ENCODE measurements at regions not wholly inside any gene's neighbourhood (a gene's known extent, or its start where the extent isn't known, plus 50 kb on each side); places are given as distances from the start of the nearest gene placed in this dataset.
A peak's percentile ranks its signal among the peaks of the same experiment; 100 is the strongest.

- DNase-seq (no peak), ATAC-seq (no peak)
- intact Hi-C loops (cut with DNase I): no loop called here
Observed at GRCh38 chr14:36052063-36052462, 124.5 kb downstream of the PTCSC3 start.

GRCh38 chr14:36048667-36049066, 127.9 kb downstream of the PTCSC3 start:
- intact Hi-C loops (cut with DNase I): no loop called here
- ATAC-seq (peak; percentile 41 to 63), DNase-seq (no peak)

- ATAC-seq (no peak), DNase-seq (no peak)
Observed at GRCh38 chr14:36047912-36048311, 128.6 kb downstream of the PTCSC3 start.

GRCh38 chr14:36035675-36036074, 140.8 kb downstream of the PTCSC3 start:
- DNase-seq (no peak), ATAC-seq (no peak)
- intact Hi-C loops (cut with DNase I): no loop called here

More at GRCh38 chr14:36047912-36048311, 128.6 kb downstream of the PTCSC3 start:
- intact Hi-C loops (cut with DNase I): no loop called here

- DNase-seq (no peak), ATAC-seq (no peak)
- intact Hi-C loops (cut with DNase I): no loop called here
Observed at GRCh38 chr14:36028665-36029064, 147.9 kb downstream of the PTCSC3 start.

- ATAC-seq (no peak), DNase-seq (no peak)
- intact Hi-C loops (cut with DNase I): no loop called here
Observed at GRCh38 chr14:36028218-36028617, 148.3 kb downstream of the PTCSC3 start.

GRCh38 chr14:36027354-36027753, 149.2 kb downstream of the PTCSC3 start:
- ATAC-seq: no peak
- intact Hi-C loops (cut with DNase I): no loop called here
- no peak for DNase-seq

- DNase-seq: no peak
- intact Hi-C loops (cut with DNase I): no loop called here
- no peak for ATAC-seq
Observed at GRCh38 chr14:36022765-36023410, 153.6 kb downstream of the PTCSC3 start.

GRCh38 chr14:36021591-36022320, 154.8 kb downstream of the PTCSC3 start:
- intact Hi-C loops (cut with DNase I): no loop called here
- no peak for ATAC-seq
- DNase-seq: no peak

GRCh38 chr14:36021030-36021422, 155.5 kb downstream of the PTCSC3 start:
- intact Hi-C loops (cut with DNase I): no loop called here
- ATAC-seq: no peak
- no peak for DNase-seq

GRCh38 chr14:36020120-36021029, 156.1 kb downstream of the PTCSC3 start:
- ATAC-seq: no peak

GRCh38 chr14:36019126-36019525, 157.4 kb downstream of the PTCSC3 start:
- intact Hi-C loops (cut with DNase I): no loop called here
- DNase-seq: no peak
- ATAC-seq: no peak

More at GRCh38 chr14:36020120-36021029, 156.1 kb downstream of the PTCSC3 start:
- intact Hi-C loops (cut with DNase I): no loop called here
- DNase-seq: no peak

GRCh38 chr14:36014236-36014635, 162.3 kb downstream of the PTCSC3 start:
- DNase-seq (no peak), ATAC-seq (no peak)
- intact Hi-C loops (cut with DNase I): no loop called here

- ATAC-seq (no peak), DNase-seq (no peak)
- intact Hi-C loops (cut with DNase I): no loop called here
Observed at GRCh38 chr14:36013483-36013882, 163.0 kb downstream of the PTCSC3 start.

- no peak for ATAC-seq
- intact Hi-C loops (cut with DNase I): no loop called here
- DNase-seq: no peak
Observed at GRCh38 chr14:36012621-36013020, 163.9 kb downstream of the PTCSC3 start.

GRCh38 chr14:36009643-36010042, 166.9 kb downstream of the PTCSC3 start:
- ATAC-seq (no peak), DNase-seq (no peak)
- intact Hi-C loops (cut with DNase I): no loop called here

- intact Hi-C loops (cut with DNase I): no loop called here
- no peak for DNase-seq
- peak in 1 of 2 donors; percentile 22 for ATAC-seq
Observed at GRCh38 chr14:36006623-36007022, 169.9 kb downstream of the PTCSC3 start.

GRCh38 chr14:36005670-36006069, 170.9 kb downstream of the PTCSC3 start:
- intact Hi-C loops (cut with DNase I): no loop called here
- ATAC-seq: no peak

GRCh38 chr14:36001936-36002335, 174.6 kb downstream of the PTCSC3 start:
- ATAC-seq (no peak), DNase-seq (no peak)
- intact Hi-C loops (cut with DNase I): no loop called here

More at GRCh38 chr14:36005670-36006069, 170.9 kb downstream of the PTCSC3 start:
- no peak for DNase-seq

GRCh38 chr14:35999294-35999693, 173.2 kb downstream of the BRMS1L start:
- intact Hi-C loops (cut with DNase I): no loop called here
- no peak for DNase-seq
- no peak for ATAC-seq

Data from left cardiac atrium (tissue), 4 donors.